Lower leg skin (tissue), 3 donors: ENCODE measurements at regions not wholly inside any gene's neighbourhood (a gene's known extent, or its start where the extent isn't known, plus 50 kb on each side); places are given as distances from the start of the nearest gene placed in this dataset.

Experiments used
- POLR2A ChIP-seq, 2 donors: fragments of 450-650 bp; IDR thresholded peaks; one replicate each; pipeline ENCODE4 v1.6.1; 2016 to 2017; ENCODE audit warnings: antibody characterized with exemption in 2 of 2, mild to moderate bottlenecking in 1 of 2, moderate library complexity in 1 of 2
- TF ChIP-seq, protein P1 (sequence below), 3 donors: fragments of 450-650 bp; IDR thresholded peaks; one replicate each; pipeline ENCODE4 v1.5.1; 2016; ENCODE audit warnings: antibody characterized with exemption in 3 of 3, mild to moderate bottlenecking in 3 of 3, moderate library complexity in 2 of 3

DNA sequence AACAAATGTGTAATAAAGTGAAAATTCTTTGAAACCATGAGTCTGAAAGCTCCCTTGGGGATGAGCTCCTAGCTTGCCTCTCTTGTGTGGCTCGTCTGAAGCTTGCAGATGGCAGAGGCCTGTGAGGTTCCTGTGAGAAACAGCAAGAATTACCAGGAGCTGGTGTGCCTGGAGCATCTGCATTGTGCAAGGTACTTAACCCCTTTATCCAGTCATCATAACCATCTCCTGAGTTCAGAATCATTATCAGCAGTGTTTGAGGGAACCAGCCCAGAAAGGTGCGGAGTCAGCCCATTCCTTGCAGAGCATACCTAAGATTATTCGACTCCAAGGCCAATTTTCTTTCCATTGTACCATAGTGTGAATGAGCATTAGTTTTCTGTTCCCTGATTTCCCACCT, 51.7 kb upstream of the TRA2B start:
- TF ChIP-seq, protein P1, sequence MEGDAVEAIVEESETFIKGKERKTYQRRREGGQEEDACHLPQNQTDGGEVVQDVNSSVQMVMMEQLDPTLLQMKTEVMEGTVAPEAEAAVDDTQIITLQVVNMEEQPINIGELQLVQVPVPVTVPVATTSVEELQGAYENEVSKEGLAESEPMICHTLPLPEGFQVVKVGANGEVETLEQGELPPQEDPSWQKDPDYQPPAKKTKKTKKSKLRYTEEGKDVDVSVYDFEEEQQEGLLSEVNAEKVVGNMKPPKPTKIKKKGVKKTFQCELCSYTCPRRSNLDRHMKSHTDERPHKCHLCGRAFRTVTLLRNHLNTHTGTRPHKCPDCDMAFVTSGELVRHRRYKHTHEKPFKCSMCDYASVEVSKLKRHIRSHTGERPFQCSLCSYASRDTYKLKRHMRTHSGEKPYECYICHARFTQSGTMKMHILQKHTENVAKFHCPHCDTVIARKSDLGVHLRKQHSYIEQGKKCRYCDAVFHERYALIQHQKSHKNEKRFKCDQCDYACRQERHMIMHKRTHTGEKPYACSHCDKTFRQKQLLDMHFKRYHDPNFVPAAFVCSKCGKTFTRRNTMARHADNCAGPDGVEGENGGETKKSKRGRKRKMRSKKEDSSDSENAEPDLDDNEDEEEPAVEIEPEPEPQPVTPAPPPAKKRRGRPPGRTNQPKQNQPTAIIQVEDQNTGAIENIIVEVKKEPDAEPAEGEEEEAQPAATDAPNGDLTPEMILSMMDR (IDR thresholded peaks at IDR 0.05) = no peak
- TF ChIP-seq POLR2A (IDR thresholded peaks at IDR 0.05) = no peak
